ENCODE measurements at regions not wholly inside any gene's neighbourhood (a gene's known extent, or its start where the extent isn't known, plus 50 kb on each side); places are given as distances from the start of the nearest gene placed in this dataset.
"Not testable (repeated sequence)": the region's sequence is repeated elsewhere in the genome, so short reads cannot be mapped to it uniquely, and the experiment has no call there.

DNA sequence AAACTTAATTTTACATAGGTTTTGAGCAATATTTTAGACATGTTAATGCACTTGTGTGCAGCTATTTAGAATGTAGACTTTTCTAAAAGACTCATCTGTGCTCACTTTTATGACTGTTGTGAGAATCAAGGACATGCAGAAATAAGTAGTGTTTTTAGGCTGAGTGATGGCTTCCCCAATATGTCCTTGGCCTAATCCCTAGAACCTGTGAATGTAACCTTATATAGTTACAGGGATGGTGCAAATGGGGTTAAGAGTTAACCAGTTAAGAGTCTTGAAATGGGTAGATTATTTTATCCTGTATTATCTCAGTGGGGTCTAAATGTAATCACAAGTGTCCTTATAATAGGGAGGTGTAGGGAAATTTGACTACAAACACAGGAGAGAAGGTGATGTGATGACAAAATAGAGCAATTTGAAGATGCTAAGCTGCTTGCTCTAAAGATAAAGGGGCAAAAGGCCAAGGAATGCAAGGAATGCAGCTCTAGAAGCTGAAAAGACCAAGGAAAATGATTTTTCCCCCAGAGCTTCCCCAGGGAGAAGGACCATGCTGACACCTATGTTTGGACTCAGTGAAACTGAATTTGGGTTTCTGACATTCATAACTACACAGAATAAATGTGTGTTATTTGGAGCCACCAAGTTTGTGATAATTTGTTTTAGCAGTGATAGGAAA is 298.0 kb upstream of the PAPPA start:
- DNase-seq (ENCODE audit: low read depth) = no peak
- TF ChIP-seq, protein P1, sequence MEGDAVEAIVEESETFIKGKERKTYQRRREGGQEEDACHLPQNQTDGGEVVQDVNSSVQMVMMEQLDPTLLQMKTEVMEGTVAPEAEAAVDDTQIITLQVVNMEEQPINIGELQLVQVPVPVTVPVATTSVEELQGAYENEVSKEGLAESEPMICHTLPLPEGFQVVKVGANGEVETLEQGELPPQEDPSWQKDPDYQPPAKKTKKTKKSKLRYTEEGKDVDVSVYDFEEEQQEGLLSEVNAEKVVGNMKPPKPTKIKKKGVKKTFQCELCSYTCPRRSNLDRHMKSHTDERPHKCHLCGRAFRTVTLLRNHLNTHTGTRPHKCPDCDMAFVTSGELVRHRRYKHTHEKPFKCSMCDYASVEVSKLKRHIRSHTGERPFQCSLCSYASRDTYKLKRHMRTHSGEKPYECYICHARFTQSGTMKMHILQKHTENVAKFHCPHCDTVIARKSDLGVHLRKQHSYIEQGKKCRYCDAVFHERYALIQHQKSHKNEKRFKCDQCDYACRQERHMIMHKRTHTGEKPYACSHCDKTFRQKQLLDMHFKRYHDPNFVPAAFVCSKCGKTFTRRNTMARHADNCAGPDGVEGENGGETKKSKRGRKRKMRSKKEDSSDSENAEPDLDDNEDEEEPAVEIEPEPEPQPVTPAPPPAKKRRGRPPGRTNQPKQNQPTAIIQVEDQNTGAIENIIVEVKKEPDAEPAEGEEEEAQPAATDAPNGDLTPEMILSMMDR (conservative IDR thresholded peaks at IDR 0.05; ENCODE audit: low read depth, low read length) = no peak
- H3K4me3 ChIP-seq (ENCODE audit: low read length) = no peak overlapping the region

GRCh38 chr9:115858421-115858820 is 295.2 kb upstream of the PAPPA start:
- DNase-seq (ENCODE audit: low read depth); H3K4me3 ChIP-seq (ENCODE audit: low read length): not testable (repeated sequence)

GRCh38 chr9:115862021-115862420 is 291.6 kb upstream of the PAPPA start:
- TF ChIP-seq, protein P1 (conservative IDR thresholded peaks at IDR 0.05; ENCODE audit: low read depth, low read length) = no peak
- H3K4me3 ChIP-seq (ENCODE audit: low read length) = no peak overlapping the region
- no peak for DNase-seq (ENCODE audit: low read depth)

- TF ChIP-seq, protein P1 (conservative IDR thresholded peaks at IDR 0.05; ENCODE audit: low read depth, low read length) = no peak
- H3K4me3 ChIP-seq (ENCODE audit: low read length) = no peak overlapping the region
- DNase-seq (ENCODE audit: low read depth) = no peak
These were observed 289.0 kb upstream of the PAPPA start for GRCh38 chr9:115864581-115864980.

DNA sequence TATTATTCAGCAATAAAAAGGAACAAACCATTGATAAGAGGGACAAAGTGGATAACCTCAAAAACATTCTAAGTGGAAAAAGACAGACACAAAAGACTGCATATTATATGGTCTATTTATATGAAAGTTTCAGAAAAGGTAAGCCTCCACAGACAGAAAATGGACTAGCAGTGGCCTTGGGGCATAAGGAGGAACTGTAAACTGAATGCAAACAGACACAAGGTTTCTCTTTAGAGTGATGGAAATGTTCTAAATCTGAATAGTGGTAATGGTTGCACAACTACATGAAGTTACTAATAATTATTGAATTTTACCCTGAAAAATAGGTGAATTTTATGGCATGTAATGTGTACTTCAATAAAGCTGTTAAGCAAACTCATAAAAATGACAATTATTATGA is 286.3 kb upstream of the PAPPA start:
- TF ChIP-seq, protein P1 (conservative IDR thresholded peaks at IDR 0.05; ENCODE audit: low read depth, low read length) = no peak
- H3K4me3 ChIP-seq (ENCODE audit: low read length) = no peak overlapping the region
- DNase-seq (ENCODE audit: low read depth) = no peak

GRCh38 chr9:115877852-115878438 is 275.6 kb upstream of the PAPPA start:
- H3K4me3 ChIP-seq (ENCODE audit: low read length) = no peak overlapping the region
- TF ChIP-seq, protein P1 (conservative IDR thresholded peaks at IDR 0.05; ENCODE audit: low read depth, low read length) = no peak
- no peak for DNase-seq (ENCODE audit: low read depth)

DNA sequence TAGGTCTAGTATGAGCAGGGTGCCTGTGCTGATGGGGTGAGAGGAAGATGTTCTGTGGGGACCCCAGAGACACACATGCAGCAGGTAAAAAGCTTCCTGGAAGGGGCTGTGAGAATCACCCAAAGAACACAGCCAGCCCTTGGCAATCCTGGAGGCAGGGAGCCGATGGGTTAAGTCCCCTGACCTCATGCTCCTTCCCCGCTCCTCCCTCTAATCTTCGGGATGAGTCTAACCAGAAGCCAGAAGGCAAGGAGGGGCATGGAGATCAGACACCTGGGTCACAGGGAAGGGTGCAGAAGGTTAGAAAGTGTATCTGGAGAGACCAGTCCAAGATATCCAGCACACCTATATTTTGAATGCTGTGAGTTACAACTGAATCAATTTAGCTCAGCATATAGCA is 274.1 kb upstream of the PAPPA start:
- DNase-seq (ENCODE audit: low read depth) = no peak
- TF ChIP-seq, protein P1 (conservative IDR thresholded peaks at IDR 0.05; ENCODE audit: low read depth, low read length) = no peak
- no peak overlapping the region for H3K4me3 ChIP-seq (ENCODE audit: low read length)

All from retinal pigment epithelial cell (primary cell).